IMR-90 (cell line): ENCODE measurements at regions not wholly inside any gene's neighbourhood (a gene's known extent, or its start where the extent isn't known, plus 50 kb on each side); places are given as distances from the start of the nearest gene placed in this dataset.

ENCODE experiments used
- ATAC-seq: fragments of 200-7000 bp; cut with Tn5 transposase; 2 replicates; pipeline ENCODE4 v1.9.1; 2020; ENCODE audit warnings: low read depth, mild to moderate bottlenecking, moderate library complexity
- BruUV-seq: library from RNA; stranded (reverse); fragments of 400-500 nt; replicated peaks from 2 replicates; lab custom pipeline; 2021; lab: Mats Ljungman, UMichigan
- CTCF ChIA-PET: fragments of 300-600 bp; formaldehyde crosslinking; extraction: SDS; loops from one replicate; lab custom pipeline; 2021; ENCODE audit warnings: antibody characterized with exemption; lab: Yijun Ruan, JAX
- POLR2A ChIA-PET: fragments of 300-600 bp; sonication (Branson Sonifier 250); formaldehyde crosslinking; loops from one replicate; lab custom pipeline; 2022; ENCODE audit warnings: antibody characterized with exemption; ENCODE audit not compliant: unreplicated experiment; lab: Charles Lee
- DNase-seq: peaks from one replicate; pipeline ENCODE4 v3.0.0; 2013
- H2AFZ ChIP-seq: replicated peaks from 2 replicates; pipeline ENCODE3; 2013; ENCODE audit warnings: low read length, mild to moderate bottlenecking; ENCODE audit not compliant: poor library complexity
- H2AK5ac ChIP-seq: 2 replicates; pipeline ENCODE4 v1.6.1; 2013; ENCODE audit warnings: low read depth, low read length, inconsistent platforms
- H2AK9ac ChIP-seq: replicated peaks from 2 replicates; pipeline ENCODE3; 2013; ENCODE audit warnings: mild to moderate bottlenecking, low read depth, low read length, moderate library complexity; ENCODE audit not compliant: poor library complexity
- H2BK120ac ChIP-seq: 2 replicates; pipeline ENCODE4 v1.6.1; 2013; ENCODE audit warnings: low read depth, low read length, inconsistent platforms
- H2BK15ac ChIP-seq: 3 replicates; pipeline ENCODE4 v1.6.1; 2013; ENCODE audit warnings: low read depth, low read length, inconsistent platforms
- H2BK20ac ChIP-seq: 2 replicates; pipeline ENCODE4 v1.6.1; 2013; ENCODE audit warnings: low read depth, mild to moderate bottlenecking, inconsistent platforms, low read length, moderate library complexity
- H2BK5ac ChIP-seq: 2 replicates; pipeline ENCODE4 v1.6.1; 2013; ENCODE audit warnings: mild to moderate bottlenecking, low read depth, low read length, inconsistent platforms; ENCODE audit not compliant: poor library complexity, severe bottlenecking
- H3K14ac ChIP-seq: replicated peaks from 2 replicates; pipeline ENCODE4 v1.6.1; 2013; ENCODE audit warnings: low read depth, low read length, inconsistent platforms
- H3K18ac ChIP-seq: 2 replicates; pipeline ENCODE4 v1.6.1; 2013; ENCODE audit warnings: low read depth, low read length, control low read depth
- H3K23ac ChIP-seq: 2 replicates; pipeline ENCODE4 v1.6.1; 2013; ENCODE audit warnings: low read depth, low read length, inconsistent platforms
- H3K27ac ChIP-seq: 2 replicates; pipeline ENCODE4 v1.5.1; 2013; ENCODE audit warnings: mild to moderate bottlenecking, control low read depth, low read length; ENCODE audit not compliant: insufficient read depth
- H3K27me3 ChIP-seq: 2 replicates; pipeline ENCODE4 v1.6.1; 2013; ENCODE audit warnings: low read length; ENCODE audit not compliant: control insufficient read depth, insufficient read depth
- H3K36me3 ChIP-seq: 2 replicates; pipeline ENCODE4 v1.6.1; 2013; ENCODE audit warnings: low read length, mixed read lengths; ENCODE audit not compliant: control insufficient read depth, insufficient read depth
- H3K4ac ChIP-seq: 2 replicates; pipeline ENCODE4 v1.6.1; 2013; ENCODE audit warnings: low read depth, low read length, inconsistent platforms
- H3K4me1 ChIP-seq: 2 replicates; pipeline ENCODE4 v1.6.1; 2013; ENCODE audit warnings: low read length, mixed read lengths; ENCODE audit not compliant: control insufficient read depth, insufficient read depth
- H3K4me2 ChIP-seq: 2 replicates; pipeline ENCODE4 v1.6.1; 2013; ENCODE audit warnings: low read depth, mild to moderate bottlenecking, control low read depth, low read length, moderate library complexity
- H3K4me3 ChIP-seq: 2 replicates; pipeline ENCODE4 v1.5.1; 2013; ENCODE audit warnings: low read depth, mild to moderate bottlenecking, control low read depth, low read length, moderate library complexity; ENCODE audit not compliant: insufficient read depth
- H3K56ac ChIP-seq: 2 replicates; pipeline ENCODE4 v1.6.1; 2013; ENCODE audit warnings: low read length, inconsistent platforms; ENCODE audit not compliant: insufficient read depth; ENCODE audit errors: extremely low read depth
- H3K79me1 ChIP-seq, 2 experiments: 2 replicates each; pipeline ENCODE4 v1.6.1; 2013; ENCODE audit warnings: low read length in 2 of 2, inconsistent platforms in 1 of 2, low read depth in 1 of 2
- H3K9ac ChIP-seq: 2 replicates; pipeline ENCODE4 v1.6.1; 2013; ENCODE audit warnings: low read depth, low read length, control low read depth
- H3K9me1 ChIP-seq: 2 replicates; pipeline ENCODE4 v1.6.1; 2013; ENCODE audit warnings: low read length, inconsistent platforms; ENCODE audit not compliant: insufficient read depth
- H3K9me3 ChIP-seq: 2 replicates; pipeline ENCODE4 v1.6.1; 2013; ENCODE audit warnings: low read length; ENCODE audit not compliant: control insufficient read depth, insufficient read depth
- H4K20me1 ChIP-seq: 2 replicates; pipeline ENCODE4 v1.6.1; 2013; ENCODE audit warnings: low read length, inconsistent platforms; ENCODE audit not compliant: insufficient read depth
- H4K5ac ChIP-seq: 2 replicates; pipeline ENCODE4 v1.6.1; 2013; ENCODE audit warnings: mild to moderate bottlenecking, low read depth, low read length, control low read depth
- H4K8ac ChIP-seq, 2 experiments: 2 replicates each; pipeline ENCODE4 v1.6.1; 2013; ENCODE audit warnings: low read depth in 2 of 2, low read length in 2 of 2, control low read depth in 1 of 2, inconsistent platforms in 1 of 2
- H4K91ac ChIP-seq: 2 replicates; pipeline ENCODE4 v1.6.1; 2013; ENCODE audit warnings: low read depth, low read length, inconsistent platforms; ENCODE audit not compliant: insufficient read depth
- CTCF ChIP-seq: conservative IDR thresholded peaks from 2 replicates; pipeline ENCODE4 v1.5.1; 2012; ENCODE audit warnings: mild to moderate bottlenecking, low read depth, low read length, improper control_type of control experiment
- MAFK ChIP-seq: IDR thresholded peaks from 2 replicates; pipeline ENCODE4 v1.6.1; 2012; ENCODE audit warnings: low read depth, low read length, improper control_type of control experiment
- WGBS, 2 experiments: methylation state at CpG; one replicate each; pipeline versions ENCODE4 v1.1.5 to v1.1.7; 2013; ENCODE audit warnings: missing lambda C conversion rate in 2 of 2; ENCODE audit not compliant: insufficient read length in 1 of 2; ENCODE audit errors: extremely low coverage in 2 of 2; 5-methylcytosine and 5-hydroxymethylcytosine counted together
- dilution Hi-C: fragments of 300-500 bp; cut with HindIII; formaldehyde crosslinking; loops from one replicate; pipeline ENCODE4 v1.14.3; 2018; ENCODE audit warnings: low sequenced_read_pairs; ENCODE audit not compliant: unreplicated experiment
- in situ Hi-C: fragments of 300-500 bp; cut with MboI; formaldehyde crosslinking; loops from 3 replicates; pipeline ENCODE4 v1.14.3; 2019; ENCODE audit warnings: low sequenced_read_pairs, inconsistent platforms, mixed read lengths
- intact Hi-C: fragments of 100-400 bp; cut with micrococcal nuclease; formaldehyde crosslinking; loops from 2 replicates; pipeline ENCODE4 v1.10.0; 2022

DNA sequence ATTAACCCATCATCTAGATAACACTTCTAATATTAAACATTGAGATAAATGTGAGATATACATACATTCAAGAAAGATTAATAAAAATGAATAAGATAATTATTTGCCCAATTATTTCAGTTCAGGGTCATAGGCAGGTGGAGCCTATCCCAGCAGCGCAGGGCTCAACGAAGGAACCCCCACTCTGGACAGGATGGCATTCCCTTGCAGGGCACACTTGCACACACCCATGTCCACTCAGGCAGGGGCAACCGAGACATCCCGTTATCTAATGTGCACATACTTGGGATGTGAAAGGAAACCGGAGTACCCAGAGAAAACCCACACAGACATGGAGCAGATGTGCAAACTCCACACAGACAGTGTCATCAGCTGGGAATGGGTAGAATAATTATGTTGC, 175.4 kb upstream of the CMC1 start:
- Histone ChIP-seq H2AFZ (no peak overlapping the region), H2AK9ac (no peak overlapping the region), H2AK5ac (no peak overlapping the region), H3K4me1 (no peaks in the 10 kb centered on the region), H3K9me1 (no peaks in the 10 kb centered on the region), H3K14ac (no peak overlapping the region), H3K56ac (no peak overlapping the region), H3K27ac (no peak overlapping the region), H4K20me1 (no peaks in the 10 kb centered on the region), H3K4ac (no peak overlapping the region), H4K91ac (no peak overlapping the region), H3K36me3 (no peaks in the 10 kb centered on the region), H4K5ac (no peak overlapping the region), H2BK15ac (no peak overlapping the region), H3K27me3 (no peaks in the 10 kb centered on the region), H3K9me3 (no peaks in the 10 kb centered on the region), H3K23ac (no peak overlapping the region), H3K4me3 (no peak overlapping the region), H3K18ac (no peak overlapping the region), H2BK5ac (no peak overlapping the region), H2BK120ac (no peak overlapping the region), H2BK20ac (no peak overlapping the region), H3K9ac (no peak overlapping the region), H3K79me1 (no peaks in the 10 kb centered on the region), H3K4me2 (no peak overlapping the region), H4K8ac (no peak overlapping the region)
- BruUV-seq: no TSS peak
- WGBS, 2 experiments: no CpG with 5 or more reads among the region's 5 CpGs
- ChIA-PET CTCF (no interaction called here), POLR2A (no interaction called here)
- TF ChIP-seq CTCF: no peak
- no peak for TF ChIP-seq MAFK
- dilution Hi-C loops: no loop called here
- in situ Hi-C loops: no loop called here
- DNase-seq (no peak), ATAC-seq (no peak)
- intact Hi-C loops: no loop called here
